ENCODE measurements at regions not wholly inside any gene's neighbourhood (a gene's known extent, or its start where the extent isn't known, plus 50 kb on each side); places are given as distances from the start of the nearest gene placed in this dataset.

DNA sequence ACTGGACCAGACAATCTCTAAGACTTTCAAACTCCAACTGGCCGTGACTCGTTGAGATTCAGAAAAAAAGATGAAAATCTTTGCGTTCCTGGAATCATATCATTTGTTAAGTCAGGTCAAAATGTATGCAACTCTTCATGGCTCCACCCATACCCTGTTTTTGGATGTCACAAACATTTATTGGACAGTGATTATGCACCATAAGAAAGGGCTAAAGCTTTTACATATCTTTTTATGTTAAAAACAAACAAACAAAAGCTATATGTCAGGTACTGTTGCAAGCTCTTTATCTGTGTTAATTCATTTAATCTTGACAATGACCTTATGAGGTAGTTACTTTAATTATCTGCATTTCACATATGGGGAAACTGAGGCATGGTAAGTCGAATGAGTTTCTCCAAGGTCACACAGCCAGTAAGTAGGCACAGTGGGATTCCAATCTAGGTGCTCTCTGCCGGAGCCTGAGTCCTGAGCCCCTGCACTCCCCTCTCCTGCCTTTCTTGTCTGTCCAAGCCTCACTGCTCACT lies 145.7 kb upstream of the MYCN start:
- no peak for DNase-seq (ENCODE audit: low read depth)

DNA sequence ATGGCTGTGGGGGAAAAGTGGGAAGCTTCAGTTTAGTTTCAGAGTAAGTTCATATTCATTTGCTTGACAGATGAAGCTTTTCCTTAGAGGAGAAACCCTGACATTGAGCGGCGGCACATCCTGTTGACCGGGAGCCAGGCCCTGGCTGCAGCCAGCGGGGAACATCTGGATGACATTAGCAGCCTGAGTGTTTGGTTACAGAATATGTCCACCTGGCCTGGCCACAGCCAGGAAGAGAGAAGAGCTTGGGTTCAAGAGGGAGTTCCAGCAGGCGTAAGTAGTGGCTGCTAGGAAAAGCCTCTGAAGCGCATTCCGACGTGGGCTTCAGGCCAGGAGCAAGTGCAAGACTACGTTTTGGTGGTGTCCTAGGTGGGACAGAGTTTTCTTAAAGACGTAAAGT lies 144.9 kb upstream of the MYCN start:
- DNase-seq (ENCODE audit: low read depth) = peak; percentile 1

DNA sequence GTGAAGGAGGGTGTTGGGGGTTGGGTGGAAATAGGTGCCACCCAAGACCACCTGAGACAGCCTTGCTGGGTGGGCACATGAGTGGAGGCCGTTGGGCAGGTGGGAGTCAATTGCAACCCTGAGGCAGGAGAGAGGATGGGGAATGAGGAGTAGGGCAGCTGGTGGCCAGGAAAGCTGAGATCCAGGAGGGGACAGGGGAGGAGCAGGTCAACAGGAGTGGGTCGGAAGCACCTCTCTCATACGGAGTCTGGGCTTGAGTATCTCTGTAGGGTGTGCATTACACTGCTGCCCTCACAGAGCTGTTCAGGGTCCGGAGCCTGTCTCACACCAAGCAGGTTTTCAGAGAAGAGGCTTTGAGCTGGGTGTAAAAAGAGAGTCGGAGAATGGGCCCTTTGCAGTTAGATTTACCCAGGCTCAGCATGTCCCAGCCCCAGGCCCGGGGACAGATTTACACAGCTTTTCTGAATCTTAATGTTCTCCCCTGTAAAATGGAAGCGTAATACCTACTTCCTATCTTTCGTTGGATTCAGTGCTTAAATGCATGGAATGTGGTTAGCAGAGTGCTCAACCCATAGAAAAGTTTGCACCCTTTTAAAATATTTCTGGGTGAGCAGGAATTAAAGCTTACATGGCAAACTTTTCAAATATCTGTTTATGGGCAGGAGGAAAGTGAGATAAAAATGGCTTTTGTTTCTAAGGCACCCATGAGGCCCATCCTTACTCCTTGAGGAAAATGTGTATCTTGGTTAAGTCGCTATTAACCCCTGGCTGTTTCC lies 144.0 kb upstream of the MYCN start:
- no peak for DNase-seq (ENCODE audit: low read depth)

DNA sequence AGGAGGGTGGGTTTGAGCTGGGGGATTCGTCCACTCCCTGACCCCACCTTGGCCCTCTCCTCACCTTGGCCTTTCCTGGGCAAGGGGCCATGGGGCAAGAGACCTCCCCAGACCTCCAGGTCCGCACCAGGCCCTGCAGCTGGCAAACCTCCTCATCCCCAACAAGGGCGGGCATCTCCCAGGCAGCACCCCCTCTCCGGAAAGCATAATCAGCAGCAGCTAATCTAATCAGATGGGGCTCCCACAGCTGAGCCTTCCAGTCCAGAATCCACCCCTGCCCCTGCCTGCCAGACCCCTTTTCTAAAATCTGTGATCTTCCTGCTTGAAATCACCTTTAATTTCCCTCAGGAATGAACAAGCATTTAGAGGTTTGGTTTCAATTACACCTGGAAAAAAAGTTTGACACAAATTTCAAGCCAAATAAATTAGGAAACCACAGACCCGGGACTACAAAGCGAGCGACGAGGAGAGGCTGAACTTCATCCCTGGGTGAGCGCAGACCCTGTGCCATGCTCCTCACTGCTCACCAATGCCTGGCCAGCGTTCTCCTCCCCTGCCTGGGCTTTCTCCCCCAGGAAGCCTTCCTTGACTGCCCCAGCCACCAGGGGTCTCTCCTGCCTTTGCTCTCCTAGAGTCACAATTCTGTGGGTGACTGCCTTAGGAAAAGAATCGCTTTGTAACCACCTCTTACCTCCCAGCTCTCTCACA lies 143.0 kb upstream of the MYCN start:
- DNase-seq (ENCODE audit: low read depth) = no peak

DNA sequence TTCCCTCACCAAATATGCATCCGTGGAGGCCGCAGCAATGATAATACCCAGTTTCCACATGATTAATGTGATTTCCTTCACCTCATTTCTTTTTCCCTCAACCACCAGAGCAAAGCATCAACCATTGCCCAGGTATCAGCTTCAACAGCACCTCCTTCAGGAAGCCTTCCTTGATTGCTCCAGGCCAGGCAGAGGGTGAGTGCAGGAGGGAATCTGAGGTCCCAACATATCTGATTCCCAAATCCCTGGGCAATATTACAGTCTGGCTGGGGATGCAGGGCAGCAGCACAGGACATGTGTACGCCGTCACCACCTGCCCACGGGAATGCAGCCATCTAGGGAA lies 142.4 kb upstream of the MYCN start:
- DNase-seq (ENCODE audit: low read depth) = no peak

DNA sequence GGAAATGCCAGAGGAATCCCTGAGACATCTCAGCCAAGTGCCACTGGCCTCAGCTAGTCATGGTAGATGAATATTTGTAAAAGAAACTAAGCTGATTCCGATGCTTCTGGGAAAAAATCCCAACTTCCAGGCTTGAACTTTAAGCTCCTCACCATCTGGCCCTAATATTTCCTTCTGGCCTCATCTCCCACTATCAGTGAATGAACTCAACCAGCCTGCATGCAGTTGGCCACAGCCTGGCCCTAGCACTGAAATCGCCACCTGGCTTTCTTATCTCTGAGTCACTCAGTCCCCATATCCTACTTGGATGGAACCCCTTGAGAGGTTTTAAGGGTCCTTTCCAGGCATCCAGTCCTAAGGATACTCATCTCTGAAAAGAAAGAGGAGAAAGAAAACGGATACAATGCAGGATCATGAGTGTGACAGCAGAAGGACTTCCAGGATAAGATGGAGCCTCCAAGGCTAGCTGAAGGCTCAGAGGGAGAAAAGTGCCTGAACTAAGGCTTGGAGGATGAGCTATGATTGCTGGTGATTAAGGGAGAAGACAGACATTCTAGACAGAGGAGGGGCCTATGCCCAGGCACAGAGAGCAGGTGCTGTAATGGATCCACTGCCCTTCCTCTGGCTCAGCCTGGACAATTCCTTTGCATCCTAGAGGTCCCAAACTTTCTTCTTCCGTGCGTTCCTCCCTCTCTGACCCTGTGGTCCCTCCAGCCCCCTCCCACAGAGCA lies 141.5 kb upstream of the MYCN start:
- DNase-seq (ENCODE audit: low read depth) = no peak

DNA sequence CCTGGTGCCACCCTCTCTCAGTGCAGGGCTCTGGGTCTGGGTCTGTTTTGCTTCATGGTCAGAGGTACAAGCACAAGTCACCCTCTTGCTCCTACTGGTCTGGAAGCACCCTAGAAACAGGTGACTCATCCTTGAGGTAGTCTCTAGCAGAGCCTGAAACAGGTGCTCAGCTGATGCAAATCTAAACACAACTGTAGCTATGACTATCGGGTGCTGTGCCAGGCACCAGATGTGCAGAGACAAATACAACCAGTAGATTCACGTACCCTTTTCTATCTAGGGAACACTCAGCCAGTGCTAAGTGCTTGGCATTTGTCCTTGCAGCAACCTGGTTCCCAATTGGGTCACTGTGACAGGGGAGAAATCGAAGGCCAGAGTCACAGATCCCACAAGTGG lies 140.9 kb upstream of the MYCN start:
- no peak for DNase-seq (ENCODE audit: low read depth)

DNA sequence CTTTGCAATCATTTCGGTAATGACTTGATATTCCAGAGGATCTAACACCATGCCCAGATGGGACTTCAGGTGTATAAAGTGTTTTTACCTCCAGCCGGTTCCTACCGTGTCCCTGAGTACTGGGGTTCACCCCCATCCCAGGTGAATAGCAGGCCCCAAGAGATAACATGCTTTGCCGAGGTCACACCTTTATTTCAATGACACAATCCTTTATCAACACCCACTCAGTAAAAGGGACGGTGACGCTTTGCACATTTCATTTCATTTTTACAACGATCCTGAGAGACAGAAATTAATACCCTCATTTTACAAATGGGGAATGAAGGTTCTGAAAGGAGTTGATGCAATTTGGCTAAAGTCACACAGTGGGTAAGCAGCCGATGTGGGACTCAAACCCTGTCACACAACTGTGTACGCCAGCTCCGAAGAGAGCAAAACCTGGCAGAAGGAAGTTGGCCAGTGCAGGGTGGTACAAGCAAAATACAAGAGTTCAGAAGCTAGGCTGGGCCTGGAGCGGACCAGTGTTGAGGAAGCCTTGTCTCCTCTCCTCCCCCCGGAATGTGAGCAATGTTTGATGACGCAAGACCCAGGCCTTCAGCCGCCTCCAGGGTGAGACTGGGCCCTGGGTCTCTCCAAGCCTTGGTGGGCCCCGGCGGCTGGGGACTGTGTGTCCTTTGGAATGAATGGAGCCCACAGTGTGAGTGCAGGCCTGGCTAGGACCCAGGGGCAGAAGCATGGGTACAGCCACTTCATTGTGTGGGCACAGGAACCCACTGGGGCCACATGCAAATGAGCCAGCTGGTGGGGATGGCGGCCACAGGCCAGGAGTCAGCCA lies 139.6 kb upstream of the MYCN start:
- no peak for DNase-seq (ENCODE audit: low read depth)

DNA sequence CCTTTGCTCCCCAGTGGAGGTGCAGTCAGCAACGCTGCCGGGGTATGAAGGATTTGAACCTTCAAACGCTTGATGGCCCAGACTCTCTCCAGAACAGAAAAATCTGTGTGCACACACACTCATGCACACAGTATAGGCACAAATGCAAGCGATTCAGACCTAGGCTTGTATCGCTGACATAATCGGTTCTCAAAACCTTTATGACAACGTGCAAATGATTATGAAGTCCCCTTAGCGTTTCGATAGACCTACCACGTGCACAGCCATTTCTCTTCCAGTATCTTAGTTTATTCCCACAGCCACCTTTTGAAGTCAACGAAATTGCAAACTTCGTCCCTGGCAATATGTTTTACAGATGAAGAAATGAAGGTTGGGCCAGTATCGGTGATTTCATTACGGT lies 138.9 kb upstream of the MYCN start:
- DNase-seq (ENCODE audit: low read depth) = no peak

DNA sequence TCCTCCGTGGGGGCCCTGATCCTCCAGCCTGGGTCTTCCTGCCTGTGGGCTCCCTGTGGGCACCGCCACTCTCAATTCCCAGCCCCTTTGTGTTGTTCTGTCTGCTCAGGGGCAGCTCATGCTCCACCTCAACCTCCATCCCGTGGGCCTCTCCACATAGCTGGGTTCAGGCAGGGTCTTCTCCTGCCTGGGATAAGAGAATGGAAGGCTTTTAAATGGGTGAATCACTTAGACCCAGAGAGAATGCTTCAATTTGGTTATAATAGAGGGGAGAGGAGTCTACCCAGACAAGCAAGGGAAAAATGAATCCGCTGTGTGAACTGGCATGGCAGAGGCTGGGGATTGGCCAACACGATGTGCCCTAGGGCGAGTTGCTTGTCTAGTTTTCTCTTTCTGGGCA lies 138.4 kb upstream of the MYCN start:
- no peak for DNase-seq (ENCODE audit: low read depth)

DNA sequence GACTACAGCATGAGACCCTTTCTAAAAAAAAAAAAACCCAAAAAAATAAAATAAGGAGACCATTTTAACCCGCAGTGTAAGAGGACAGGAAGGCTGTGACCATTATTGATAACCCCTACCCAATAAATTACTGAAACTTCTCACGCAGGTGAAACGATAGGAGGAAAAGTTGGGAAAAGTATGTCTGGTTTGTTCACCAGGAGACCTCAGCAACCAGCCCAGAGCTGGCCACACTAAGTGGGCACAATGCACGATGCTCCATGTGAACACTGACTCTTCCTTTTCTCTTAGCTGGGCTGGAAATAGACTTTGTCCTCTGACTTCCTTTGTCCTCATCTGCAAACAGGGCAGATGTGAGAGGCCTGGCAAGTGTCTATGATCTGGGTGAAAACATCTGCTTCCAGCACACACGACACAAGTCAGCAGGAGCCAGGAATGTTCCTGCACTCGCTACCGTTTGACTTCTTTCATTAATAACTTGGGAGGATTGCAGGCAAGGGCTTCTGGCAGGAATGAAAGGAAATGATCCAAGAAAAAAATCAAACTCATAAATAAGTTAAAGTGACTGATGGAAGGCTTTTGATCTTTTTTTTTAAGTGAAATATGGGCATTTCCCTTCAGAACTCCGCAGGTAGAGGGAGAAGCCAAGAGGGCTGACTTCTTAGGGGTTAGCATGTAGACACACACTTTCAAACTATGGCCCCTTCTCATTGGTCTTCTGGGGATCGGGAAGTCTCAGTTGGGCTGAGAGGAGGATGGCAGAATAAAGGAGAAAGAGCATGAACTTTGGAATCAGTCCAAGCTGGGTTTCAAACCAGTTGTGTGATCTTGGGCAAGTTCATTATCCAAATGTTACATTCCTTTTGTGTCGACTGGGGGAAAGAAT lies 137.4 kb upstream of the MYCN start:
- DNase-seq (ENCODE audit: low read depth) = no peak

DNA sequence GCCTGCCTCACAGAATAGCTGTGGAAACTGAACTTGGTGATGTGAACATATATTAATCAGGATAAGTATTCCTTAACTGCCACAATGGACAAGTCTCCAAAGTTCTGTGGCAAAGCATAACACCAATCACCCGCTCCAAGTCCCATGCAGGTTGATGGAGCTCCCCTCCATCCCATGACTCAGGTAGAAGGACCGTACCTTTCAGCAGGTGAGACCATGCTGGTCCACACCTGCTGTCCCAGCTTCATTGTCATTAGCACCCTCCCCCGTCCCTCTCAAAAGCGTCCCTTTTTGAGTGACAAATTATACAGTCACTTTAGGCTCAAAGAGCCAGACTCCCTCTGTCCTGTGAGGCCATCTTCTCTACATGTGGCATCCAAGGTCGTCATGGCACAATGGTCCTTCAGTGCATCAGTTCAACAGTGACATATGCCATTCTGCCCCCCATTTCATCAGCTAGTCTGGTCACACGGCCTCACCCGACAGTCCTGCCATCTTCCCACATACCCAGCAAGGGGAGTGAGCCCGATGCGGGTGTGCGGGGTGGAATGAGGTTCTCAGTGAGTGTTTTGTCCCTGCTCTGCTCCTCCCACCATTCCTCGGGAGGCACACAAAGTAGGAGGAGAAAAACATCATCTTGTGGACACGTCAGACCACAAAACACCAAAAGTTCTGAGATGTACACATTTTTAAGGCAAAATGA lies 136.7 kb upstream of the MYCN start:
- no peak for DNase-seq (ENCODE audit: low read depth)

DNA sequence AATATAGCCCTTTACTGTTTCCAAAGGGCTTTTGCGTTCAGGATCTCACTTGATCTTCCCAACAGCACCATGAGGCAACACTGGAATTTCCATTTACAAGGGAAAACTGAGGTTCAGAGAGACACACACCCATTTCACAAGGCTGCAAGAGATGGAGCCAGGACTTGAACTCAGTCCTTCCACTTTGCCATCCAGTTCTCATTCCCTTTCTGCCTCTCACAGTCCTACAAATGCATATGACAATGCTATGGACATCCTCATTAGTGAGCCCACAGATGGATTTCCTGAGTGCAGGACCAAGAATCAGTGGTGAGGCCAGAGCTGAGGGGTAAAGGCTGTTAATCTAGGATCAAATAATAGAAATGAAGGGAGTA lies 136.1 kb upstream of the MYCN start:
- DNase-seq (ENCODE audit: low read depth) = no peak

DNA sequence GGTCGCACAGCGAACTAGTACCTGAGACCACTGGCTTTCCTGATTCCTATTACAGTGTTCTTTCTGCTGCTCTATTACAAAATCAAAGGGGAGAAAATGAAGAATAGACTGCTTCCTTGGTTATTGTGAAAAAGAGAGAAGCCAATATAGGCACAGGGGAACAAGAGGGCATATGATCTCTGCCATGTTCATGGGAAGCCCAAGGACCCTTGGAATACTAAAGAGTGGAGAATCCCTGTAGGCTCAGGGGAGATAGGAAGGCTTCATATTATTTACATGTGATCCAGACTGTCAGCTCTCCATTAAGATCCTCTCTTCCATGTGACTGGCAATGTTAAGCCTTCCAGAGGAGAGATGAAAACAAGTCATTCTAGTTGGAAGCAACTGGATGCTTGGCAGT lies 135.7 kb upstream of the MYCN start:
- no peak for DNase-seq (ENCODE audit: low read depth)

DNA sequence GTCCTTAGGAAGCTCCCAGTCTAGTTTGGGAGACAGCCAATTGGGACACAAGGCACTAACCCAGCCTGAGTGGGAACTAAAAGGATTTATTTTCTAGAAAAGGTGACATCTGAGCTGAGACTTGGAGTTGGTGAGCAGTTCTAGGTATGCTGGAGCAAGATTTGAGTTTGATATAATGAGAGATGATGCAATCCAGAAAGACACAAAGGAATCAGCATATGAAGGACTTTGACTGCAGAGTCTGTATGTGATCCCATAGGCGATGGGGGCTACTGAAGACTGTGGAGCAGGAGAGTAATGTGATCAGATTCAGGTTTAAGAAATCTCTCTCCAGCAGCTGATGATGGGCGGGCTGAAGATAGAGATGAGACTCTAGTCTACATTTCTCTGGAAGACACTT lies 135.1 kb upstream of the MYCN start:
- no peak for DNase-seq (ENCODE audit: low read depth)

DNA sequence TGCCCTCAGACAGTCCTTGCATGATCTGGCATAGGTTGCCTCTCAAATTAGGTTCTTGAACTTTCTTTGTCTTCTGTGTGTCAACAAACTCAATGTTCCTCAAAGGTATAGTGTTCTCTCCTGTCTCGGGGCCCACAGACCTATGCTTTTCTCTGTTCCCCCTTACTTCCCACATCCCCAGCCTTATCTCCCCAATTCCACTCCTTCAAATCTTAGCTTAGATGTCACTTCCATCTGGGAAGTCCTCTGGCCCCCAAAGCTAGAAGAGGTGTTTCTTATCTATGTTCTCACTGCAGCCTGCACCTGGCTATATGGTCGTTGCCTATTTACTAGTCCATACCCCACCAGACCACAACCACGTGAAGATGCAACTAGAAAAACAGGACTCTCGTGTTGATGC lies 134.6 kb upstream of the MYCN start:
- no peak for DNase-seq (ENCODE audit: low read depth)

DNA sequence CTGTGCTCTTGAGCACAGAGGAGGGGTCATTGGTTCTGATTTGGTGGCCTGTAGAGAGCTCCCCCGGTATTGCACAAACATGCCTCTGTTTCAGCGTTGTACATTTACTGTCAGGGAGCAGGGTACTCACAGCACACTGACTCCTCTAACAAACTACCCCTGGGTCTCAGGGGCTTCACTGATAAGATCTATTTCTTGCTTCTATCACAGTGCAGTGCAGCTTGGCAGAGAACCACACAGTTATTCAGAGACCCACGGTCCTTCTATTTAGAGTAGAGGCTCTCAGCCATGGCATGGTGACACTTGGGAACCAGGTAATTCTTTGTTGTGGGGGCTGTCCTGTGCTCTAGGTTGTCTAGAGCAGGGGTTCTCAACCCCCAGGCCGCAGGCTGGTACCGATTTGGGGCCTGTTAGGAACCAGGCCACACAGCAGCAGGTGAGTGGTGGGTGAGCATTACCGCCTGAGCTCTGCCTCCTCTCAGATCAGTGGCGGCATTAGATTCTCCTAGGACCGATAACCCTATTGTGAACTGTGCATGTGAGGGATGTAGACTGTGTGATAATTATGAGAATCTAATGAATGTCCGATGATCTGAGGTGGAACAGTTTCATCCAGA lies 133.4 kb upstream of the MYCN start:
- DNase-seq (ENCODE audit: low read depth) = no peak

DNA sequence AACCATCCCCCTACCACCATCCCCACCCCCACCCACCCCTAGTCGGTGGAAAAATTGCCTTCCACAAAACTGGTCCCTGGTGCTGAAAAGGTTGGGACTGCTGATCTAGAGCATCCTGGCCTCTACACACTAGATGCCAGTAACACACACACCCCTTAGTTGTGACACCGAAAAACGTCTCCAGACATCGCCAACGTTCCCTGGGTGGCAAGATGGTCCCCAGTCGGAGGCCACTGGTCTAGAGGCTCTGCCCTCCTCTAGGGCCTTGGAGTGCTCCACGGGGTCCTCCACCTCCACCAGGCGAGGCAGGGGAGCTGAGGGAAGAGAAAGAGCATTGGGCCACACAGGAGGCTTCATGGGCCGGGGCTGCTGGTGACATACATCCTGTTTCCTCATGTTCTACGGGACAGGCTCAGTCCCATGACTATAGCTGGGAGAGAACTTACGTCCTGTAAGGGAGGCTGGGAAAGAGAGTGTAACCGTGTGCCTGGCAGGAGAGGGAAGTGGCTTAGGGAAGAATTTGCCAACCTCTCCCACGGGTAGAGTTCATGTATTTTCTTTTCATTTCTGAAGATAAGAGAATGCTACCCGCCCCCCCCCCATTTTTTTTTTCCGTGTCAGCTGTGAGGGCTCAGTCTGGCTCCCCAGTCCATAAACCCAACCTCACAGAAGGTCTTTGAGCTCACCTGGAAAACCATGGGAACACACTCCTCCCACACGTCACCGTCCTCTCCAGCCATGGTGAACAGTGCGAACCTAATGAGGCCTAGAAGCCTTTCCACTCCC lies 132.7 kb upstream of the MYCN start:
- no peak for DNase-seq (ENCODE audit: low read depth)

DNA sequence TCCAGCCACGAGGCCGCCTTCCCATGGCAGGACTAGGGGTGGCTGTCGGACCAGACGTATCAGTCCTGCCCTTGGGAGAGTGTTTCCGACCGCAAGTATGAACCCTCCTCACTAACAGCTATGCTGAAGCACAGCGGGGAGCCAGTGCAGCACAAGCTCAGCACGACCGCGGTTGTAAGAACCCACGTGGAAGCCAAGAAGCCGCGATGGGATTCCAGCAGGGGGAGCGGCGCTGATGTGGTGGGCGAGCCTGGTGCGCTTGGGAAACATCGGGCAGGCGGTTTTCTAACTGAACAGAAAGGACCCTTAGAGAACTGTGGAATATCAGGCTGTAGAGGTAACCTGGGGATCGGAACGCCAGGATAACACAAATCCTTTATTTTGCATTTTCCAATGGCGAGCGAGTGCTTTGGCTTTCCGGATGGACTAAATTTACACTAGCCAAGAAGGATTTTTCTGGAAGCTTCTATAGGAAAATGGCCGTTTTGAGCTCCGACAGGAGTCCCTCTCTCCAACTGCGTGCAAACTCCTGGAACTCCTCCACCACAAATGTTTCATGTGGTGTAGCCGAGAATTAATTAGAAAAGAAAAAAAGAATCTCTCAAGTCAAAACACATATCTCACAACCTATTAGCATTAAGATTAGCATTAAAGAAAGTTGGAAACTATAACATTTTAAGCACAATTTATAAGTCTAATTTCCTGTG lies 132.0 kb upstream of the MYCN start:
- no peak for DNase-seq (ENCODE audit: low read depth)

Data from fibroblast of the conjunctiva (primary cell).